Activated CD4-positive, alpha-beta T cell treated with anti-CD3 and anti-CD28 coated beads, Interleukin-2, Interleukin-4, amounts not matched to agents 100 ng/mL and 50 ng/mL, durations not matched to agents 16 hours and 8 hours (primary cell): ENCODE measurements at regions not wholly inside any gene's neighbourhood (a gene's known extent, or its start where the extent isn't known, plus 50 kb on each side); places are given as distances from the start of the nearest gene placed in this dataset.
"Not testable (repeated sequence)": the region's sequence is repeated elsewhere in the genome, so short reads cannot be mapped to it uniquely, and the experiment has no call there.

Source experiments
- DNase-seq: peaks from one replicate; pipeline ENCODE4 v3.0.0-alpha.2; 2020; ENCODE audit warnings: low spot score

GRCh38 chr14:77985211-77985615 is 185.0 kb upstream of the NRXN3 start:
- no peak for DNase-seq

GRCh38 chr14:77986773-77987172 is 183.4 kb upstream of the NRXN3 start:
- no peak for DNase-seq

GRCh38 chr14:77988096-77988870 is 181.9 kb upstream of the NRXN3 start:
- no peak for DNase-seq

- DNase-seq = no peak
Observed at GRCh38 chr14:77988970-77989369, 181.2 kb upstream of the NRXN3 start.

- no peak for DNase-seq
Observed at GRCh38 chr14:77989441-77989991, 180.7 kb upstream of the NRXN3 start.

- no peak for DNase-seq
Observed at GRCh38 chr14:77990337-77990736, 179.8 kb upstream of the NRXN3 start.

GRCh38 chr14:77991128-77991772 is 178.9 kb upstream of the NRXN3 start:
- no peak for DNase-seq

- DNase-seq = peak; percentile 67
Observed at GRCh38 chr14:78005325-78005724, 164.8 kb upstream of the NRXN3 start.

GRCh38 chr14:78007160-78007559 is 163.0 kb upstream of the NRXN3 start:
- peak; percentile 37 for DNase-seq

GRCh38 chr14:78010688-78011087 is 159.5 kb upstream of the NRXN3 start:
- DNase-seq = no peak

GRCh38 chr14:78013911-78014310 is 156.3 kb upstream of the NRXN3 start:
- not testable (repeated sequence) for DNase-seq

- DNase-seq = no peak
Observed at GRCh38 chr14:78016532-78016931, 153.6 kb upstream of the NRXN3 start.

GRCh38 chr14:78018283-78018682 is 151.9 kb upstream of the NRXN3 start:
- DNase-seq = no peak

GRCh38 chr14:78022059-78022458 is 148.1 kb upstream of the NRXN3 start:
- peak; percentile 70 for DNase-seq

- DNase-seq = no peak
Observed at GRCh38 chr14:78023112-78023511, 147.1 kb upstream of the NRXN3 start.

- DNase-seq = no peak
Observed at GRCh38 chr14:78028471-78028870, 141.7 kb upstream of the NRXN3 start.

GRCh38 chr14:78029601-78030372 is 140.4 kb upstream of the NRXN3 start:
- no peak for DNase-seq

- DNase-seq = no peak
Observed at GRCh38 chr14:78043349-78043748, 126.8 kb upstream of the NRXN3 start.

GRCh38 chr14:78048120-78048519 is 122.1 kb upstream of the NRXN3 start:
- no peak for DNase-seq

GRCh38 chr14:78056890-78057289 is 113.3 kb upstream of the NRXN3 start:
- not testable (repeated sequence) for DNase-seq

GRCh38 chr14:78070344-78070743 is 99.8 kb upstream of the NRXN3 start:
- no peak for DNase-seq

- no peak for DNase-seq
Observed at GRCh38 chr14:78071016-78071549, 99.1 kb upstream of the NRXN3 start.
